Fibroblast of lung (primary cell): ENCODE measurements at regions not wholly inside any gene's neighbourhood (a gene's known extent, or its start where the extent isn't known, plus 50 kb on each side); places are given as distances from the start of the nearest gene placed in this dataset.

Experiments used
- DNase-seq, 2 donors: peaks; one replicate each; pipeline versions ENCODE4 v3.0.0 to v3.0.0-alpha.2; 2010; ENCODE audit warnings: low read depth in 2 of 2
- H2AFZ ChIP-seq: 2 replicates; pipeline ENCODE4 v1.5.1; 2012; ENCODE audit warnings: low read length, control low read depth, inconsistent platforms
- H3K27ac ChIP-seq: 2 replicates; pipeline ENCODE4 v1.5.1; 2011; ENCODE audit warnings: low read length, control low read depth; ENCODE audit not compliant: insufficient read depth
- H3K27me3 ChIP-seq: 2 replicates; pipeline ENCODE4 v1.5.1; 2011; ENCODE audit warnings: mild to moderate bottlenecking, low read length; ENCODE audit not compliant: control insufficient read depth, insufficient read depth
- H3K36me3 ChIP-seq: 2 replicates; pipeline ENCODE4 v1.5.1; 2011; ENCODE audit warnings: low read length; ENCODE audit not compliant: control insufficient read depth, insufficient read depth
- H3K4me1 ChIP-seq: 2 replicates; pipeline ENCODE4 v1.5.1; 2011; ENCODE audit warnings: low read length; ENCODE audit not compliant: control insufficient read depth, insufficient read depth; ENCODE audit errors: extremely low read depth
- H3K4me2 ChIP-seq: 2 replicates; pipeline ENCODE4 v1.5.1; 2011; ENCODE audit warnings: low read length, control low read depth; ENCODE audit not compliant: insufficient read depth; ENCODE audit errors: extremely low read depth
- H3K4me3 ChIP-seq, 4 experiments: fragments of 200-600 bp in 1 of 4; sonication (generic) in 1 of 4; replicated peaks in 1 of 4; 2 replicates each; pipeline ENCODE4 v1.5.1; 2011 to 2016; ENCODE audit warnings: low read length in 4 of 4, low read depth in 3 of 4, mild to moderate bottlenecking in 3 of 4, control low read depth in 2 of 4, inconsistent platforms in 1 of 4, mixed read lengths in 1 of 4; ENCODE audit not compliant: insufficient read depth in 1 of 4; ENCODE audit errors: control extremely low read depth in 1 of 4
- H3K79me2 ChIP-seq: 2 replicates; pipeline ENCODE4 v1.5.1; 2012; ENCODE audit warnings: mild to moderate bottlenecking, low read length, inconsistent platforms; ENCODE audit not compliant: control insufficient read depth, insufficient read depth
- H3K9ac ChIP-seq: 2 replicates; pipeline ENCODE4 v1.5.1; 2011; ENCODE audit warnings: mild to moderate bottlenecking, low read length, control low read depth; ENCODE audit not compliant: insufficient read depth
- H3K9me3 ChIP-seq: 2 replicates; pipeline ENCODE4 v1.5.1; 2012; ENCODE audit warnings: low read depth, low read length; ENCODE audit not compliant: control insufficient read depth, insufficient read depth
- H4K20me1 ChIP-seq: 2 replicates; pipeline ENCODE4 v1.5.1; 2011; ENCODE audit warnings: low read length; ENCODE audit not compliant: control insufficient read depth, insufficient read depth; ENCODE audit errors: extremely low read depth
- CTCF ChIP-seq, 2 donors: IDR thresholded peaks in 1 of 2; conservative IDR thresholded peaks in 1 of 2; 1 replicate in 1 of 2; 2 replicates in 1 of 2; pipeline ENCODE4 v1.5.1; 2011 to 2012; ENCODE audit warnings: low read length in 2 of 2, control low read depth in 1 of 2, inconsistent platforms in 1 of 2, low read depth in 1 of 2, mild to moderate bottlenecking in 1 of 2
- EZH2 ChIP-seq: IDR thresholded peaks from 2 replicates; pipeline ENCODE4 v1.5.1; 2012; ENCODE audit warnings: low read length, control low read depth, mild to moderate bottlenecking; ENCODE audit errors: missing control alignments

GRCh38 chr11:56852131-56852530, 103.6 kb upstream of the OR9G4 start:
- no peak for TF ChIP-seq EZH2
- no peak for TF ChIP-seq CTCF (conservative IDR thresholded peaks at IDR 0.05 in 1 of 2, IDR thresholded peaks at IDR 0.05 in 1 of 2; ENCODE audit: low read depth in 1 of 2, low read length in 2 of 2)
- H3K9ac ChIP-seq = no peak overlapping the region
- no peaks in the 10 kb centered on the region for H3K79me2 ChIP-seq
- no peak overlapping the region for H3K4me2 ChIP-seq
- no peak for DNase-seq
- H3K27ac ChIP-seq = no peak overlapping the region
- H3K4me3 ChIP-seq = no peak overlapping the region
- H3K9me3 ChIP-seq = no peaks in the 10 kb centered on the region
- H3K27me3 ChIP-seq = no peaks in the 10 kb centered on the region
- no peaks in the 10 kb centered on the region for H3K36me3 ChIP-seq
- H2AFZ ChIP-seq = no peak overlapping the region
- H3K4me1 ChIP-seq = no peaks in the 10 kb centered on the region
- no peaks in the 10 kb centered on the region for H4K20me1 ChIP-seq

GRCh38 chr11:56849852-56850251, 101.4 kb upstream of the OR9G4 start:
- H3K4me3 ChIP-seq = no peak overlapping the region
- H3K36me3 ChIP-seq = no peaks in the 10 kb centered on the region
- no peak overlapping the region for H3K27ac ChIP-seq
- no peaks in the 10 kb centered on the region for H3K9me3 ChIP-seq
- TF ChIP-seq EZH2 = no peak
- no peak for TF ChIP-seq CTCF (conservative IDR thresholded peaks at IDR 0.05 in 1 of 2, IDR thresholded peaks at IDR 0.05 in 1 of 2; ENCODE audit: low read depth in 1 of 2, low read length in 2 of 2)
- no peaks in the 10 kb centered on the region for H3K4me1 ChIP-seq
- no peaks in the 10 kb centered on the region for H3K79me2 ChIP-seq
- H3K9ac ChIP-seq = no peak overlapping the region
- H3K4me2 ChIP-seq = no peak overlapping the region
- H3K27me3 ChIP-seq = no peaks in the 10 kb centered on the region
- H4K20me1 ChIP-seq = no peaks in the 10 kb centered on the region
- no peak for DNase-seq
- H2AFZ ChIP-seq = no peak overlapping the region

- no peak for DNase-seq
- H3K4me1 ChIP-seq = no peaks in the 10 kb centered on the region
- H3K4me3 ChIP-seq = no peak overlapping the region
- no peak overlapping the region for H3K9ac ChIP-seq
- no peak for TF ChIP-seq CTCF (conservative IDR thresholded peaks at IDR 0.05 in 1 of 2, IDR thresholded peaks at IDR 0.05 in 1 of 2; ENCODE audit: low read depth in 1 of 2, low read length in 2 of 2)
- TF ChIP-seq EZH2 = no peak
- H3K79me2 ChIP-seq = no peaks in the 10 kb centered on the region
- H2AFZ ChIP-seq = no peak overlapping the region
- H4K20me1 ChIP-seq = no peaks in the 10 kb centered on the region
- H3K4me2 ChIP-seq = no peak overlapping the region
- H3K27me3 ChIP-seq = no peaks in the 10 kb centered on the region
- H3K9me3 ChIP-seq = no peaks in the 10 kb centered on the region
- no peak overlapping the region for H3K27ac ChIP-seq
- no peaks in the 10 kb centered on the region for H3K36me3 ChIP-seq
Measured at GRCh38 chr11:56849250-56849649, 100.8 kb upstream of the OR9G4 start.
